ENCODE measurements at regions not wholly inside any gene's neighbourhood (a gene's known extent, or its start where the extent isn't known, plus 50 kb on each side); places are given as distances from the start of the nearest gene placed in this dataset.

DNA sequence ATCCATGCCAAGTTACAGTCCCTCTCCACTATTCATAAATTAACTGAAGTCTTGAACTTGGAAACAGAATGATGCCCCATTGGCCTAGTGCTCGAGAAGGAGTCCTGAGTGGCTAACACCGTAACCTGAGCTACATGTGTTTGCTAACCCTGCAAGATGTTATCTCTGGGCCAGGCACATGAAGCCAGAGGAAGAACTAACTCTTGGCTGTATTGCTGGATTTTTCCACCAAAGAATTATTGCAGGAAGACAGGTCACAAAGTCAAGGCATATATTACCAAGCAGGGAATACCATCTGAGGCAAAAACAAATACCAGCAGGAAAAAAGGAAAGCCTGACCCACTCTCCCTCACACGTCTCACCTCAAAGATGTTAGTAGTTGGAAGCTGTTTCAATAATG, 148.9 kb upstream of the PHACTR1 start:
- H3K27ac ChIP-seq = no peak overlapping the region
- TF ChIP-seq, protein P1, sequence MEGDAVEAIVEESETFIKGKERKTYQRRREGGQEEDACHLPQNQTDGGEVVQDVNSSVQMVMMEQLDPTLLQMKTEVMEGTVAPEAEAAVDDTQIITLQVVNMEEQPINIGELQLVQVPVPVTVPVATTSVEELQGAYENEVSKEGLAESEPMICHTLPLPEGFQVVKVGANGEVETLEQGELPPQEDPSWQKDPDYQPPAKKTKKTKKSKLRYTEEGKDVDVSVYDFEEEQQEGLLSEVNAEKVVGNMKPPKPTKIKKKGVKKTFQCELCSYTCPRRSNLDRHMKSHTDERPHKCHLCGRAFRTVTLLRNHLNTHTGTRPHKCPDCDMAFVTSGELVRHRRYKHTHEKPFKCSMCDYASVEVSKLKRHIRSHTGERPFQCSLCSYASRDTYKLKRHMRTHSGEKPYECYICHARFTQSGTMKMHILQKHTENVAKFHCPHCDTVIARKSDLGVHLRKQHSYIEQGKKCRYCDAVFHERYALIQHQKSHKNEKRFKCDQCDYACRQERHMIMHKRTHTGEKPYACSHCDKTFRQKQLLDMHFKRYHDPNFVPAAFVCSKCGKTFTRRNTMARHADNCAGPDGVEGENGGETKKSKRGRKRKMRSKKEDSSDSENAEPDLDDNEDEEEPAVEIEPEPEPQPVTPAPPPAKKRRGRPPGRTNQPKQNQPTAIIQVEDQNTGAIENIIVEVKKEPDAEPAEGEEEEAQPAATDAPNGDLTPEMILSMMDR (IDR thresholded peaks at IDR 0.05) = no peak

DNA sequence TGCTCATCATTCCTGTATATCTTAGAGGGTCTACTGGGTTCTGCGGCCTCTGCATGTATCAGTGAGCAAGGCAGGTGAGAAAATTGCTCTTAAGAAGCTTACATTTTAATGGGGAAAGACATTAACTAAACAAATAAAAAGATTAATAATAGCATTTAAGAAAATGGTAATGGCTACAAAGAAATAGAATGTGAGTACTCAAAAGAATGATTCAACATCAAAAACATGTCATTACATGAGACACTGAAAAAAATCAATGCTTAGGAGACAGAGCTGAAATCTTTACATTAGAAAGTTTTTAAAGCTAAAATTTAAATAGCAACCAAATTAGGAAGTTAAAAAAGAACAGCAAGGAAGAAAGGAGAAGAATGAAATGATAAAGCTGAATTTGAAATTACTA, 146.9 kb upstream of the PHACTR1 start:
- no peak for DNase-seq (ENCODE audit: low spot score)
- TF ChIP-seq, protein P1 (IDR thresholded peaks at IDR 0.05) = no peak
- Histone ChIP-seq H3K27ac (no peak overlapping the region), H3K4me3 (no peak overlapping the region)

More for the DNA sequence above, 148.9 kb upstream of the PHACTR1 start:
- no peak for DNase-seq (ENCODE audit: low spot score)
- H3K4me3 ChIP-seq = no peak overlapping the region

DNA sequence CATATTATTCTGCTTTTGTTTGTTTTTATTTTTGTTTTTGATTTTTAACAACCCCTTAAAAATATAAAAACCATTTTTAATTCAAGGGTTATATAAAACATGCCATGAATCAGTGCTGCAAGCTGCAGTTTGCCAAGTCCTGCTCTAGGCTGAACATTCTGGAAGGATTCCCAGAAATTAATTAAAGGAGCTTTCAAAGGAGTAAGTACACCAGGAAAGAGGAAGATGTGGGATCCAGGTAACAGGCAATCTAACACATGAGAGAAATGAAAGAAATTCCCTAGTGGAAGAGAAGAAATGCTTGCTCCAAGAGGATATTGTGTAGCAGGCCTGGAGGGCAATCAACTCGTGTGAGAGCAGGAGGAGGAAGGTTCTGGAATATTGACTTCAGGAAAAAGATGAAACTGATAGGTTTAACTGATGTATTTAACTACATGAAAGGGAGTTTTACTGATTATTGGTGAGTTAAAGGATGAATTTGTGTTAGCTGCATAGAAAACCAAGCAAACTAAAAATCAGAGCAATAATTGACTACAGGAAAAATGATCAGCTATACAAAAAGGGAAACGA, 146.0 kb upstream of the PHACTR1 start:
- H3K27ac ChIP-seq = no peak overlapping the region
- DNase-seq (ENCODE audit: low spot score) = no peak

DNA sequence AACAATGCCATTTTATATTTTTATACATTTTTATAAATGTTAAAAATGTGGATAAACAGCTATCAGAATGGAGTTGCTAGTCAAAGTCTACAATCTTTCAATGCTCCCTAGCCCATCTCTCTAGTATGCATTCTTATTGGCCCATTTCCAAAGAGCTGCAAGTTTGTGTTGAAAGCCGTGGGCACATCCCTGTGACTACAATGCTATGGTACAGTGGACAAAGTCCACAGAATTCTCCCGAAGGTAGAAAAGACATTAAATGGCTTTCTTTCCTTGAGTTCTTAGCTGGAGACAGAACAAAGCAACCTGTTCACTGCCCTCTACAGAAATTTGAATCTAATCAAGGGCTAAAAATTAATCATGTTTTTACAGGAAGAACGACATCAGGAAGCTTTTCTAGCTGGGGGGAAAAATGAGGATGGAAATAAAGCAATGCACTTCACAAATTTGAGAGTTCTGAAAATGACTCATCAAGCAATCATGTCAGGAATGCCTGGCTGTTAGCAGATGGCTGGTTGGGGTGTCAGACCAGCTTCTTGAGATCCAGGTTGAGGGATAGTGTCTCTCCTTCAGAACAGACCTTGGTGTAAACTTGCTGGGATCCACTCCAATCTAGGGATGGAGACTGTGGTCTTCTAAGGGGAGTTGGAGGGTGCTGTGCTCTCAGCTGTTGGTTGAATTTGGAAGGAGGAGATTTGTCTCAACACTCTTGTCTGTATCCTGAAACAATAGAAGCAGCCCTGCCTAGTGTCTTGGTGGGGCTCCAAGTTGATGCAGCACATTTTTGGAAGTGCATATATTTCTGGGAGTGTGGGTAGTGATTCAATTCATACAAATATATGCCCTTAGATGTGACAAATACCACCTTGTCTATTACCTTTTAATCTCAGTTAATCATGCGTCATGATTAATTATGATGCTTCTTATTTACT, 143.4 kb upstream of the PHACTR1 start:
- no peak overlapping the region for H3K27ac ChIP-seq
- no peak for DNase-seq (ENCODE audit: low spot score)
- TF ChIP-seq, protein P1 (IDR thresholded peaks at IDR 0.05) = no peak
- H3K4me3 ChIP-seq = no peak overlapping the region

More for the DNA sequence above, 146.0 kb upstream of the PHACTR1 start:
- TF ChIP-seq, protein P1 (IDR thresholded peaks at IDR 0.05) = no peak
- no peak overlapping the region for H3K4me3 ChIP-seq

DNA sequence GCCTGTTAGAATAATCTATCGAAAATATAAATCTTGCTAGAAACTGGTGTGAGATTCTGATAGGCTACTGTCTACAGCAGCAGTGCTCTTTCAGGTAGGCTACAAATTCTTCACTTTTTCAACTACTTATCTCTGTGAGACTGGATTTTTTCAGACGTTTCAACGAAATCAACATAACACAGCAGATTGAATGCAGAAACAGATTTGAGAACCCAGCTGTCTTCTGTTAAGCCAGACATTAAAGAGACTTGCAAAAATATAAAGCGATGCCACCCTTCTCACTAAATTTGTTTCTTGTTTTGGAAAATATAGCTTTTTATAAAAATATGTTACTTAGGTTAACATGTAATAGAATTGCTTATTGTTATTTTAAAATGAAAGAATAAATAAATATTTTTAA, 140.6 kb upstream of the PHACTR1 start:
- no peak overlapping the region for H3K27ac ChIP-seq
- TF ChIP-seq, protein P1 (IDR thresholded peaks at IDR 0.05) = no peak
- no peak overlapping the region for H3K4me3 ChIP-seq
- no peak for DNase-seq (ENCODE audit: low spot score)

DNA sequence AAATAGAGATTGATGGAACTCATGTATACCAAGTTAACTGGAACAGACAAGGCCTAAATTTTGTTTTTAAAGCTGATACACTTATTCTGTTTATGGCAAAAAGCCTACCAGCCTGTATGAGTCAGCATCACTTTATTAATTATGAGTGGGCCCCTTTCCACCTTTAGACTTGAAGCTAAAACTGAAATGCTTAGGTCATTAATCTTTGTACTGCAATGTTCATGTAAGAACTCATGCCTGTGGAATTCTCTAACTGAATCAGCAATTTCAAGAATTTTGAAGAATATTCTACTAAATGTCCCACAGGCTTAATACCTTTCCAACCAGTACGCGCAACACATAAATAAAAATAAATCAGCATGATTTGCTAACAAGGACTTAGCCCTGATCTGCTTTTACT, 140.2 kb upstream of the PHACTR1 start:
- H3K4me3 ChIP-seq = no peak overlapping the region
- TF ChIP-seq, protein P1 (IDR thresholded peaks at IDR 0.05) = no peak
- DNase-seq (ENCODE audit: low spot score) = no peak
- no peak overlapping the region for H3K27ac ChIP-seq

All from coronary artery (tissue), 2 donors.